HG02884 (cell line): ENCODE measurements at regions not wholly inside any gene's neighbourhood (a gene's known extent, or its start where the extent isn't known, plus 50 kb on each side); places are given as distances from the start of the nearest gene placed in this dataset.
"Not testable (repeated sequence)": the region's sequence is repeated elsewhere in the genome, so short reads cannot be mapped to it uniquely, and the experiment has no call there.

ENCODE experiments used
- ATAC-seq: cut with Tn5 transposase; IDR thresholded peaks from one replicate; pipeline ENCODE4 v1.9.1; 2021; ENCODE audit warnings: mild to moderate bottlenecking, moderate library complexity; ENCODE audit not compliant: unreplicated experiment

DNA sequence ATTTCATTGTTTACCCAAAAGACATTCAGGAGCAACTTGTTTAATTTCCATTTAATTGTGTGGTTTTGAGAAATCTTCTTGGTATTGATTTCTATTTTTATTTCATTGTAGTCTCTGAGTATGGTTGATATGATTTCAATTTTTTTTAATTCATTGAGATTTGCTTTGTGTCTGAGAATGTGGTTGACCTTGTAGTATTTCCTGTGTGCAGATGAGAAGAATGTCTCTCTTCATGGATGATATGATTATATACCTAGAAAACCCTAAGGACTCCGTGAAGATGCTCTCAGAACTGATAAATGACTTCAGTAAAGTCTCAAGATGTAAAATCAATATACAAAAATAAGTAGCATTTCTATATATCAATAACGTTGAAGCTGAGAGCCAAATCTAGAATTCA is 202.4 kb upstream of the CDH9 start:
- no peak for ATAC-seq

- no peak for ATAC-seq
Measured at GRCh38 chr5:27234916-27235315, 196.5 kb upstream of the CDH9 start.

DNA sequence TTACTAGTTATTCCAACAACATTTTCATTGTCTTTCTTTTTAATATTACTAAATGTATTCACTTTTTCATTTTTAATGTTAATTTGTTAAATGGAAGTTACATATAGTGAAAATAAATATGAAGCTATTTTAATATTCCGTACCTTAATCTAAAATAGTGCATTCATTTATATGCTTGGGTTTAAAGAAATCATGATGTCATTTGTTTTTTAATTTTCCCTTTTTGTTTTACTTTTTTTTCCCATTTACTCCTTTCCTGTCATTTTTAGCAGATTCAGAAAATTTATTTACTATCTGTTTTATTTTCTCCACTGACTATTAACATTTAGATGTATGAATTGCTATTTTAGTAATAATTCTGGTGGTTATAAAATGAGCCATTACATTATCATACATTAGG is 183.0 kb upstream of the CDH9 start:
- no peak for ATAC-seq

DNA sequence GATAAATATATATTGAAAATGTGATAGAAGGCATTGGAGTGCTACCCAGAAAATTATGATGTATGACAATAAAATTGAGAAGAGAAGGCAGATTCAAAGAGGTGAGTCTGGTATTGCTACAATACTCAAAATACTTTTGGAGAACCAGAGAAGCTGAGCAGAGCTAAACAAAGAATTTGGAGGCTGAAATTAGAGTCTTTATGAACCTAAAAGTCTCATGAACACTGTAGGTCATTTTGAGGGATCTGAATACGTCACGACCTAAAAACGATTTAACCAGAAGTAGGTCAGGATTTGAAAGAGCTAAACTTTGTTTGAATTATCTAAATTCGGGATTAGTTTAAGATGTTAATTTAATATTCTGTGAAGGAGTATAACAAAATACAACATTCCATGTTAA is 182.4 kb upstream of the CDH9 start:
- no peak for ATAC-seq

- ATAC-seq: no peak
Measured at GRCh38 chr5:27217977-27218376, 179.6 kb upstream of the CDH9 start.

- no peak for ATAC-seq
Measured at GRCh38 chr5:27217155-27217956, 179.0 kb upstream of the CDH9 start.

DNA sequence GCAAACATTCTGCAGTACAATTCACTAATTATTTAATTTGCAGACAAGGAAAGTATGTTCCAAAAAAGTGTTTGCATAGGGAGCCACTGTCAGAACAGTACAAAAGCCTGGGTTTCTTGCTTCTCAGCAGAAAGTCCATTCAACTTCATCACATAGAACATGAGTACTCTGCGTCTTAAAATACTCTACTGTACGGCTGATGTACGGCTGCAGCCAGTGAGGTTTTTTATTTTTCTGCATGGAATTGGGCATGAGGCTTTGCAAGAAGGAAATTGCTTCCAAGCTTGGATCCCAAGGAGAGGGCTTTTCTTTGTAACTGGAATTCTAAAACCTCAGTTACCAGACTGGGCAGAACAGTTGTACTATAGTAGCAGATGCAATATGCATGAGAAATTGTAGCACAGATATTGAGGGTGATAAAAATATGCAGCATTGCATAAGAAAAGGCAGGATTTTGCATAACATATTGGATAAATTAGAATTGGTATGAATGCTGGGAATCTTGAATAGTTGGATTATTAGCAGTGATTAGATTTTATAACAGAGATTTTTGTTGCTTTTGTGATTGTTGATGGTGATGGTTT is 178.1 kb upstream of the CDH9 start:
- ATAC-seq: no peak

- ATAC-seq: no peak
Measured at GRCh38 chr5:27208051-27208450, 169.7 kb upstream of the CDH9 start.

- ATAC-seq: no peak
Measured at GRCh38 chr5:27191786-27192510, 153.6 kb upstream of the CDH9 start.

DNA sequence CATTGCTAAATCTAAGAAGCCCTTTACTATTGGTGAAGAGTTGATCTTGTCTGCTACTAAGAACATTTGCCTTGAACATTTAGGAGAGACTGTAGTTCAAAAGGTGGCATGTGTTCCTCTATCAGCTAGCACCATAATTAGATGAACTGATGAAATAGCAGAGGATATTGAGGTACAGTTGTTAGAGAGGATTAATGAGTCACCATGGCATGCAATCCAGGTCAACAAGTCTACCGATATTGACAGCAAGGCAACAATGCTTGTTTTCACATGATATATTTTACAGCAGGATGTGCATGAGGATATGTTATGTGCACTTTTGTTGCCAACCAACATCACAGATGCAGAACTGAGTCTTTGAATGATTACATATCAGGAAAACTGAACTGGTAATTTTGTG is 134.3 kb upstream of the CDH9 start:
- ATAC-seq: no peak

DNA sequence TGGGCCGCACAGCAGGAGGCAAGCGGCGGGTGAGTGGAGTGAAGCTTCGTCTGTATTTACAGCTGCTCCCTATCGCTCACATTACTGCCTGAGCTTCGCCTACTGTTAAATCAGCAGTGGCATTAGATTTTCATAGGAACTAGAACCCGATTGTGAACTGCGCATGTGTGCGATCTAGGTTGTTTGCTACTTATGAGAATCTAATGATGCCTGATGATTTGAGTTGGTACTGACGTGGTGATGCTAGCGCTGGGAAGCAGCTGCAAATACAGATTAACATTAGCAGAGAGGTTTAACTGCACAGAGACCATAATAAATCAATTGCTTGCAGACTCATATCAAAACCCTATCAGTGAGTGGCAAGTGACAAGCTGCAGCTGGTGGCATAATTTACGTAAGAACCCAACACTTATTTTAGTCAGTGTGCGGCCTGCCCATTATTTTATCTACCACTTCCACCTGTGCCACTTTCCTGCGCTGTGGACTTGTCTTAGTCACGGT is 133.4 kb upstream of the CDH9 start:
- no peak for ATAC-seq

- no peak for ATAC-seq
Measured at GRCh38 chr5:27158775-27159174, 120.4 kb upstream of the CDH9 start.

- no peak for ATAC-seq
Measured at GRCh38 chr5:27158171-27158570, 119.8 kb upstream of the CDH9 start.

GRCh38 chr5:27144456-27144855 is 106.1 kb upstream of the CDH9 start:
- ATAC-seq: no peak

- no peak for ATAC-seq
Measured at GRCh38 chr5:27140831-27141230, 102.4 kb upstream of the CDH9 start.

DNA sequence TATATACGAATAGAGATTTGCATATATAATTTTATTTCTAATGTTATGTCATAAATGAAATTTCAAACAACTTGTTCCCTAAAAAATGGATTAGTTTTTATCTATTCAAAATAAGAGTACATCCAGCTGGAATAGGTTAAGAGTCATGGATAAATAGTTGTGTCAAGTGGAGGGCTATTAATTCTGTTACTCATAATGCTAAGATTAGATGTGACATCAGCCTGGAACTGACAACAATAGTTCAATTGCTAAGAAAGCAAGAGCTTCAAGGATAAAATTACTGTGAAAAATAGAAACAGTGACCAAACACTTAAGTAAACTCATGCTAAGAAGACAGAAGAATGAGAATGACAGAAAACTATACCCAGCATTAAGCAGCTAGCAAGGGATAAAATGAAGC is 92.2 kb upstream of the CDH9 start:
- no peak for ATAC-seq

- no peak for ATAC-seq
Measured at GRCh38 chr5:27129926-27130325, 91.5 kb upstream of the CDH9 start.

- no peak for ATAC-seq
Measured at GRCh38 chr5:27125856-27126255, 87.5 kb upstream of the CDH9 start.

- ATAC-seq: no peak
Measured at GRCh38 chr5:27124590-27124989, 86.2 kb upstream of the CDH9 start.

- not testable (repeated sequence) for ATAC-seq
Measured at GRCh38 chr5:27119736-27120321, 81.4 kb upstream of the CDH9 start.

- ATAC-seq: no peak
Measured at GRCh38 chr5:27103486-27103885, 65.1 kb upstream of the CDH9 start.

DNA sequence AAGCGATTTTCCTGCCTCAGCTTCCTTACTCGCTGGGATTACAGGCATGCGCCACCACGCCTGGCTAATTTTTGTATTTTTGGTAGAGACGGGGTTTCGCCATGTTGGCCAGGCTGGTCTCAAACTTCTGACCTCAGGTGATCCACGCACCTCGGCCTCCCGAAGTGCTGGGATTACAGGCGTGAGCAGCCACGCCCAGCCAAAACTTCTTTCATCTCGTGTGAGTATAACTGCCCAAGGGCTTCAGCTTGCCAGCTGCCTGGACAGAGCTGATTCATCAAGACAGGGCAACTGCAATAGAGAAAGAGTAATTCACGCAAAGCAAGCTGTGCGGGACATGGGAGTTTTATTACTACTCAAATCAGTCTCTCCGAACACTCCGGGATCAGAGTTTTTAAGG is 57.4 kb upstream of the CDH9 start:
- not testable (repeated sequence) for ATAC-seq
